T47D (cell line): ENCODE measurements at regions not wholly inside any gene's neighbourhood (a gene's known extent, or its start where the extent isn't known, plus 50 kb on each side); places are given as distances from the start of the nearest gene placed in this dataset.

Experiments used
- DNase-seq, 2 experiments: peaks; one replicate each; pipeline versions ENCODE4 v3.0.0 to v3.0.0-alpha.2; 2011 to 2012; ENCODE audit warnings: low read depth in 1 of 2, low spot score in 1 of 2
- JUND ChIP-seq: IDR thresholded peaks from 2 replicates; pipeline ENCODE4 v1.6.1; 2012; ENCODE audit warnings: low read depth
- in situ Hi-C: cut with HindIII; loops from 2 replicates; pipeline ENCODE4 v1.10.0; 2016; ENCODE audit warnings: low sequenced_read_pairs, low pct_unique_long_range_greater_than_20kb

DNA sequence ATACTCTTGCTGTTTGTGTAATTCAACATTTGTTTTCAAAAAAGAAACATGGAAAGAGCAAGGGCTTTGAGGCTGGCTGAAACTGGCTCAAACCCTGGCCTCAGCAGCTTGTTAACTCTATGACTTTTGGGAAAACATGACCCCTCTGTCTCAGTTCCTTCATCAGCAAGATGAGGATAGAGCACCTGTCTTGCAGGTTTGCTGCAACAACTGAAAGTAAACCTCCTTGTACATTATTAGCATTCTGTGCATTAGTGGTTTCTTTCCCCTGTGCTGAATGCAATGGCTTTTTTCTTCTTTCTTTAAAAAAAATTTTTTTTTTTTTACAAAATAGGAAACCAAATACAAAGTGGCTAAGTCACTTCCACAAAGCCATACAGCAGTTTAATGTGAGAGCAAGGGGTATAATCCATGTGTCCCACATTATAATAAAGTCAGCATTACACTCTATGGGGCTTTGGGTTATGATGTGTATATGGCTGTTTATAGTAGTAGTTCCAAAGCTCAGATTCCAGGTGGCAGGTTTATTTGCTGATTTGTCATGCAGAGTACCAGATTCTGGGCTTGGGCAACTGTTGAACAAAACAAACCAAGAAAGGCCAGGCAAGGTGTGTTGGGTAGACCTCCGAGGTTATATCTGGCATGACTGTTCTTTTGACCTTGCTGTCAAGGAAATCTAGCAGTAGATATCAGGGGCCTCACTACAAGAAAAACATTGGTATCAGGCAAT is 194.5 kb upstream of the CNOT2 start:
- TF ChIP-seq JUND, result no peak
- in situ Hi-C loops, result no loop called here

DNA sequence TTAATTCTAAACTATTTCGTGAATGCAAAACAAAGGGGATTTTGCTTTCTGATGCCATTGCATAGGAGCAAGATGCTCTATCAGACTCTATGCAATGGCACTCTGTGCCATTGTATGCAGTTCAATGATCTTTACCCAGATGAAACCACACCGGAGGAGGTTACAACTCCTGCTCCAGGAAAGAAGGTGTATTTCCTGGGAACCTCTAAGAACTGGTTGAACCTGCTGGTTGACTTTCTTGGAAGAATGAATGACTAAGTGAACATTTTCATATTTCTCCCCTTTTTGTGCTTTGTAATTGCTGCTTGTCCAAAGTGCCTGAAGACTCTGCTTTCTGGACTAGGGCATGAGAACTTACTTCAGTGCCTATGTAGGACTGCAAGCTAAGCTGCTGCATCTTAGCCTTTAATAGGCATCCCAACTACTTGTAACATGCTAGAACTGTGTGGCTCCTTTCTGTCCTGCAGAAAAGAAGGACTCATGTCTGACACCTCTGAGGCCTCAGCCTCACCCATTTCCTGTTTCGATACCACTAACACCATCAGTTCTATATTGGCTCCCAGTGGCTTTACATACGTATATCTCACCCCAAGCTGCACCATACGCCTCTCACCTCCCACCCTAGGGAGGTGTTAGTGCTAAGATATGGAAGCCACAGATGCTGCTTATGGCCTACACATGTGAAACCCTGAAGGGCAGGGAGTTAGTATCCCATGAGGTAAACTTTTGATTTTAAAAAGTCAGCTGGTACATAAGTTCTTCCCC is 193.5 kb upstream of the CNOT2 start:
- in situ Hi-C loops, result no loop called here
- TF ChIP-seq JUND, result no peak
- DNase-seq, result peak; percentile 17 to 81

More for the DNA sequence above, 194.5 kb upstream of the CNOT2 start:
- DNase-seq, result no peak

DNA sequence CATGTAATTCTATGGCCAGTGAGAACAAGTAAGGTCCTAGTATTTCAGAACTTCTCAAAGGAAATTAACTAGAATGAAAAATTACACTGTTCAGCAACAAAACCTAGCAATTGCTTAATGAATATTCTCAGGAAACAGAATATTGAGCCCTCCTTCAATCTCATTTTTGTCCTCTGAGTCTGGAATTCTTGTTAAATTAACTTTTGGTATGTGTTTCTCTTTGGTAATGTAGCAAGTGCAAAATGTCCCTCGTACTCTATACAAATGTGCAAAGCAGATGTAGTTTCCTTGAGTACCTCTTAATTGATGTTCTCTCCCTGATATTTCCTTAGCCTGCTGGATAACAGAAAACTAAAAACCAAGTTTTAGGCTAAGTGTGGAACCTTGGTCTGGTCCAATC is 190.8 kb upstream of the CNOT2 start:
- in situ Hi-C loops, result no loop called here
- TF ChIP-seq JUND, result no peak
- DNase-seq, result no peak

DNA sequence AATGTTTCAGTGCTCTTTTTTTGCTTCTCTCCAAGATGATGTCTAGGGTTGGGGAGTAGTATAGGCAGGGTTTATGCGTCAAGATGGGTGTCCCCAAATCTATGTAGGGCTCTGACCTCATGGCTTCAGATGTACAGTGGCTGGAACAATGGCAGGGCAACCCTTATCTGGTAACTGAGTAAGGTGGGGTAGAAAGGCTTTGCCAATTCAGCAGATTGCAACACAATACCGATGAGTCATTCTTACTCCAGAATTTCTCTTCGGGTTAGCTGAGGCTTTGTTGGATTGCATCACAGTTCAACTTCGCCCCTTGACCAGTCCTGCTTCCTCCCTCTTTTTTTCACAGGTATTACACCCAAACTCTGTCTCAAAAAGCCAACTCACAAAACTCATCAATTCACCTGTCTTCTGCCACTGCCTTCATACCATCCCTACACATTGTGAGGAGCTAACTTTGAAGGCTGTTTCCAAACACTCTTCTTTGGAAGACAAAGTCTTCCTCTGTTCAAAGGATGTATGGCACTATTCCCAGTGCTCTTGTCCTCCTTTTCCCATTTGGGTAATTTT is 190.2 kb upstream of the CNOT2 start:
- no peak for TF ChIP-seq JUND
- peak in 1 of 2 experiments; percentile 12 for DNase-seq
- in situ Hi-C loops, result no loop called here

DNA sequence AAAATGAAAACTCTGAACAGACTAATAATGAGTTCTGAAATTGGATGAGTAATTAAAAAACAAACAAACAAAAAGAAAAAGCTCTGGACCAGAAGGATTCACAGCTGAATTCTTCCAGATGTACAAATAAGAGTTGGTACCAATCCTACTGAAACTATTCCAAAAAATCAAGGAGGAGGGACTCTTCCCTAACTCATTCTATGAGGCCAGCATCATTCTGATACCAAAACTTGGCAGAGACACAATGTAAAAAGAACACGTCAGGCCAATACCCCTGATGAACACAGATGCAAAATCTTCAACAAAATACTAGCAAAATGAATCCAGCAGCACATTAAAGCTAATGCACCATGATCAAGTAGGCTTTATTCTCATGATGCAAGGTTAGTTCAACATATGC is 183.9 kb upstream of the CNOT2 start:
- in situ Hi-C loops, result no loop called here

DNA sequence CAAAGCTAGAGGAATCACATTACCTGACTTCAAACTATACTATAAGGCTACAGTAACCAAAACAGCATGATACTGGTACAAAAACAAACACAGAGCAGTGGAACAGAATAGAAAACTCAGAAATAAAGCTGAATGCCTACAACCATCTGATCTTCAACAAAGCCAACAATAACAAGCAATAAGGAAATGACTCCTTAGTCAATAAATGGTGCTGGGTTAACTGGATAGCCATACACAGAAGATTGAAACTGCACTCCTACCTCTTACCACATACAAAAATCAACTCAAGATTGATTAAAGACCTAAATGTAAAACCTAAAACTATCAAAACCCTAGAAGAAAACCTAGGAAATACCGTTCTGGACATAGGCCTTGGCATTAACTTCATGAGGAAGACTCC is 182.6 kb upstream of the CNOT2 start:
- peak in 1 of 2 experiments; percentile 20 for DNase-seq
- no peak for TF ChIP-seq JUND
- in situ Hi-C loops, result no loop called here

More for the DNA sequence above, 183.9 kb upstream of the CNOT2 start:
- TF ChIP-seq JUND, result no peak
- DNase-seq, result no peak

DNA sequence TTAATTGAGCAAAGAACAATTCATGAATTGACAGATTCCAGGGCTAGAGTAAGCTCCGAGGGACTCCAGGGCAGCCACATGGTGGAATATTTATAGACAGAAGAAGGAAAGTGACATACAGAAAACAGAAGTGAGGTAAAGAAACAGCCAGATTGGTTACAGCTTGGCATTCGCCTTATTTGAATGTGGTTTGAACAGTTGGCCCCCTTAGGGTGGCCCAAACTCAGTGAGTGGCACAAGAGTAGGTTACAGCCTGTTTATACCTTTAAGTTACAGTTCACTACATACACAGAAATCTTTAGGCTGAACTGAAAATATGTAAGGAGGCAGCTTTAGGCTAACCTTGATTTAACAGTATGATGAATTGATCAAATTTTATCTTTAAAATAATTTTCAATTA is 174.5 kb upstream of the CNOT2 start:
- TF ChIP-seq JUND, result no peak
- no peak for DNase-seq
- in situ Hi-C loops, result no loop called here

DNA sequence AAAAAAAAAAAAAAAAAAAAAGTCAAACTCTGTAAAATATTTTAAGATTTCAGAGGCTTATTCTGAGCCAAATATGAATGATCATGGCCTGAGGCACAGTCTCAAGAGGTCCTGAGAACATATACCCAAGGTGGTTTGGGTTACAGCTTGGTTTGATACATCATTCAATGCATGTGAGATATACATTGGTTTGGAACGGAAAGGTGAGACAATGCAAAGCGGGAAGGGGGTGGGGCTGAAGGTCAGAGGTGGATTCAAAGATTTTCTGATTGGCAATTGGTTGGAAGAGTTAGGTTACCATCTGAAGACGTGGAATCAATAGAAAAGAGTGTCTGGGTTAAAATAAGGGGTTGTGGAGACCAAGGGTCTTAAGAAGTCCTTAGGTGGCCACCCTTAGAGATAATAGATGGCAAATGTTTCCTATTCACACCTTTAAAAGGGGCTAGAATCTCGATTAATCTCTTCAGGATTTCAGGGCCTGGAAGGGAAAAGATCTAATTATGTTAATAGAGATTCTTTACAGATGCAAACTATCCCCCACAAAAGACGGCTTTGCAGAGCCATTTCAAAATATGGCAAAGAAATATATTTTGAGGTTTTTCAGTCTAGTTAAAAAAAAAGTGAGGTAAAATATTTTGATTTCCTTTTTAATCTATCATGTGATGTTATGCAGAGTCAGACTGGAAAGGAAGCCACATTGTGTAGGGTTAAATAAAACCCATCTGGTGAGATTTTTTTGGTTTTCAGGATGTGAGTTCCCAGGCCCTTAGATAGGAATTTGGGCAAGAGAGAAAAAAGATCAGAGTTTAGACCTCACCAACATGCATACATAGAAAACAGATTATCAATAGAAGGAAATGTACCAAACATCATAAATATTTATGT is 173.8 kb upstream of the CNOT2 start:
- in situ Hi-C loops, result no loop called here
- no peak for TF ChIP-seq JUND
- DNase-seq, result no peak

DNA sequence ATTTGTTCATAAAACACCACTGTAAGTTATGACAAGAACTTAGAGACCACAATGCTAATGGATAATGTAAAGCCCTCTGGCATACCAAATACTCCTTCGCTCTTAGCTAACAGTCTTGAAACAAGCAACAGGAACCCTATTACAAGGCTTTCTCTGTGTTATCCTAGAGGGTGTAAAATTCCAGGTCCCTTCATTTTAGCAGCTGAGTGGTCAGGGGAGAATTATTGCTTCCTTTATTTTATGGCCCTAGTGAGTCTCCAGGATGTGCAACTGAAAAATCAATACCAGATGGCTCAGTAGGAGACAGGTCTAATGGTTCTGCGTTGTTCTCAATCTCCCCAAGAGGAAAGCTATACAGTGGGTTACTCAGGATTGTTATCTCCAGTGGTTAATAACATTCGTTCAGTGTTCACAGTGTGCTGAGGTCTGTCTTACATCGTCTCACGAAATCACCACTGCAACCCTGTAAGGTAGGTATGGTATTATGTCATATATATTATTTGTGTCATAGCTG is 172.7 kb upstream of the CNOT2 start:
- TF ChIP-seq JUND, result no peak
- in situ Hi-C loops, result no loop called here
- DNase-seq, result no peak

DNA sequence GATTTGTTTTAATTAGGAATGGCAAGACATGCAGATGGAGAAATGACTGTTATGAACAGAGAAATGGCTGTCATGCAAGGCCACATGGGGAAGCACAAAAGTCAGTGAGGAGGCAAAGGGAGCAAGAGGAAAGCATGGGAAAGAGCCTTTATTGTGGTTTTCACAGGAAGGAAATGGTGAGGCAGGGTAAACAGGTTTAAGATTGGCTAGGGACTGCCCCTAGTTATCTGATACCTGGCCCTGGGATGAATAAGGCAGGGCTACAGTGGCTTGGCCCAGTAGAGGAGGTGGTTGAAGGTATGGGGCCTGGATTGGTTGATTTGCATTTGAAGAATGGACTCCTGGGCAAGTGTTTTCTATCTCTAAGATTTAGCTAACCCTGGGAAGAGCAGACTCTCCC is 168.7 kb upstream of the CNOT2 start:
- in situ Hi-C loops, result no loop called here
- no peak for DNase-seq
- TF ChIP-seq JUND, result no peak

DNA sequence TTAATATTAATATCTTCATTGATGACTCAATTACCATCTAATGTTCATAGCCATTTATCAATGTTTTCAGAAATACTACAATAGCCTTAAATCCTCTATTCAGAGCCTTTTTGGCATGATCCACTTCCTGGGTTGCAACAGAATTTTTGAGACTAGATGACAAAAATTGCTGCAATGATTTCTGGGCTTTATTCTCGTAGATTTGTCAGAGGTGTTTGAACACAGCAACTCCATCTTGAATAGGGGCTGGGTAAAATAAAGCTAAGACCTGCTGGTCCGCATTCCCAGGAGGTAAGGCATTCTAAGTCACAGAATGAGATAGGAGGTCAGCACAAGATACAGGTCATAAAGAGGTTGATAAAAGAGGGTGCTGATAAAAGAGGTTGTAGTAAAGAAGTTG is 165.8 kb upstream of the CNOT2 start:
- in situ Hi-C loops, result no loop called here
- DNase-seq, result no peak
- no peak for TF ChIP-seq JUND

DNA sequence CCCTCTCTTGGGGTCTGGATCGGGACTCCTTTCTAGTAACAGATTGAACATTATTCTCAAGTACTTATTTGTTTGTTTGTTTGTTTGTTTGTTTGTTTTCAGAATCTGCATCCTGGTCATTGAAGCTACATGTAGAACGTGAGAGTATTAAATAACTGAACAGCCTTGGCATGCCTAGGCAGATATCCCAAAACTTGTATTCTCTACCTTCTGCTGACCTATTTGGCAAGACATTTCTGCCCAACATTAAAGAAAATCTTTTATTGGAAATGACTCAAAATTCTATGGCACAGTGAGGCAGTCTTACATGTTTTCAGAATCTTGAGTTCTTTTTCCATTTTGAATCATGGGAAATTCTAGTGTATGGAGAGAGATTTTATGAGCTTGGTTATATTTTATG is 165.1 kb upstream of the CNOT2 start:
- in situ Hi-C loops, result no loop called here
- no peak for TF ChIP-seq JUND
- no peak for DNase-seq
